ENCODE measurements at regions not wholly inside any gene's neighbourhood (a gene's known extent, or its start where the extent isn't known, plus 50 kb on each side); places are given as distances from the start of the nearest gene placed in this dataset.

- Mint-ChIP-seq H3K9me3 (no peaks in the 10 kb centered on the region), H3K36me3 (no peaks in the 10 kb centered on the region), H3K27ac (no peak overlapping the region), H3K4me3 (no peak overlapping the region), H3K4me1 (no peaks in the 10 kb centered on the region), H3K27me3 (no peaks in the 10 kb centered on the region)
- no peak for DNase-seq
- CTCF ChIA-PET: no interaction called here
Observed at GRCh38 chr2:175398848-175399247, 217.3 kb upstream of the ATP5MC3 start.

- no peaks in the 10 kb centered on the region for H3K36me3 Mint-ChIP-seq
- CTCF ChIA-PET: no interaction called here
- peaks cover 3% of the 10 kb centered on the region for H3K27me3 Mint-ChIP-seq
Observed at GRCh38 chr2:175396696-175397095, 215.2 kb upstream of the ATP5MC3 start.

GRCh38 chr2:175393851-175394250 lies 212.3 kb upstream of the ATP5MC3 start:
- no peak overlapping the region for H3K4me3 Mint-ChIP-seq
- no peaks in the 10 kb centered on the region for H3K9me3 Mint-ChIP-seq
- H3K36me3 Mint-ChIP-seq: no peaks in the 10 kb centered on the region
- no peaks in the 10 kb centered on the region for H3K4me1 Mint-ChIP-seq
- H3K27ac Mint-ChIP-seq: no peak overlapping the region
- H3K27me3 Mint-ChIP-seq: peaks cover 3% of the 10 kb centered on the region
- CTCF ChIA-PET: no interaction called here
- DNase-seq: no peak

More at GRCh38 chr2:175396696-175397095, 215.2 kb upstream of the ATP5MC3 start:
- no peak overlapping the region for H3K27ac Mint-ChIP-seq
- no peak overlapping the region for H3K4me3 Mint-ChIP-seq
- no peak for DNase-seq
- H3K9me3 Mint-ChIP-seq: no peaks in the 10 kb centered on the region
- H3K4me1 Mint-ChIP-seq: no peaks in the 10 kb centered on the region

- no peak for DNase-seq
- H3K9me3 Mint-ChIP-seq: peaks cover 25% of the 10 kb centered on the region
- CTCF ChIA-PET: no interaction called here
- no peak overlapping the region for H3K4me3 Mint-ChIP-seq
- H3K36me3 Mint-ChIP-seq: no peaks in the 10 kb centered on the region
- no peaks in the 10 kb centered on the region for H3K4me1 Mint-ChIP-seq
- no peaks in the 10 kb centered on the region for H3K27me3 Mint-ChIP-seq
- H3K27ac Mint-ChIP-seq: no peak overlapping the region
Observed at GRCh38 chr2:175383286-175383685, 201.8 kb upstream of the ATP5MC3 start.

- Mint-ChIP-seq H3K27me3 (peaks cover 13% of the 10 kb centered on the region), H3K4me3 (no peak overlapping the region), H3K9me3 (no peaks in the 10 kb centered on the region), H3K36me3 (no peaks in the 10 kb centered on the region), H3K4me1 (no peaks in the 10 kb centered on the region), H3K27ac (no peak overlapping the region)
- CTCF ChIA-PET: no interaction called here
- no peak for DNase-seq
Observed at GRCh38 chr2:175373729-175374128, 192.2 kb upstream of the ATP5MC3 start.

- no peaks in the 10 kb centered on the region for H3K9me3 Mint-ChIP-seq
- CTCF ChIA-PET: interaction anchor here (2.0 kb wide), 1 partner anchor 724 kb away, joined by 5 read pairs; no protein-coding TSS in a partner anchor
- H3K36me3 Mint-ChIP-seq: no peaks in the 10 kb centered on the region
- H3K27me3 Mint-ChIP-seq: peaks cover 13% of the 10 kb centered on the region
- DNase-seq: no peak
- no peak overlapping the region for H3K27ac Mint-ChIP-seq
- H3K4me1 Mint-ChIP-seq: no peaks in the 10 kb centered on the region
- H3K4me3 Mint-ChIP-seq: no peak overlapping the region
Observed at GRCh38 chr2:175372704-175373701, 191.5 kb upstream of the ATP5MC3 start.

GRCh38 chr2:175371378-175371777 lies 189.9 kb upstream of the ATP5MC3 start:
- Mint-ChIP-seq H3K4me3 (no peak overlapping the region), H3K9me3 (no peaks in the 10 kb centered on the region), H3K27ac (no peak overlapping the region), H3K4me1 (no peaks in the 10 kb centered on the region), H3K36me3 (no peaks in the 10 kb centered on the region), H3K27me3 (peaks cover 10% of the 10 kb centered on the region)
- DNase-seq: no peak
- CTCF ChIA-PET: interaction anchor here (1.1 to 2.0 kb wide), 2 partner anchors 717 to 726 kb away, joined by 5 read pairs; no protein-coding TSS in a partner anchor

- no peak overlapping the region for H3K4me3 Mint-ChIP-seq
- no peaks in the 10 kb centered on the region for H3K36me3 Mint-ChIP-seq
- no peak overlapping the region for H3K27ac Mint-ChIP-seq
- CTCF ChIA-PET: interaction anchor here (1.1 to 1.5 kb wide), 2 partner anchors 731 to 760 kb away, joined by 3 to 5 read pairs; no protein-coding TSS in a partner anchor
- H3K9me3 Mint-ChIP-seq: no peaks in the 10 kb centered on the region
- H3K4me1 Mint-ChIP-seq: no peaks in the 10 kb centered on the region
- peaks cover 13% of the 10 kb centered on the region for H3K27me3 Mint-ChIP-seq
- DNase-seq: peak; percentile 35
Observed at GRCh38 chr2:175366815-175367214, 185.3 kb upstream of the ATP5MC3 start.

- CTCF ChIA-PET: interaction anchor here (1.0 kb wide), 1 partner anchor 332 kb away, joined by 3 read pairs; no protein-coding TSS in a partner anchor
- DNase-seq: no peak
- Mint-ChIP-seq H3K27me3 (peaks cover 8% of the 10 kb centered on the region), H3K36me3 (no peaks in the 10 kb centered on the region), H3K9me3 (no peaks in the 10 kb centered on the region), H3K4me3 (no peak overlapping the region), H3K27ac (no peak overlapping the region), H3K4me1 (no peaks in the 10 kb centered on the region)
Observed at GRCh38 chr2:175363699-175364098, 182.2 kb upstream of the ATP5MC3 start.

GRCh38 chr2:175362331-175362730 lies 180.8 kb upstream of the ATP5MC3 start:
- CTCF ChIA-PET: no interaction called here
- Mint-ChIP-seq H3K36me3 (no peaks in the 10 kb centered on the region), H3K4me3 (no peak overlapping the region), H3K9me3 (no peaks in the 10 kb centered on the region), H3K4me1 (no peaks in the 10 kb centered on the region), H3K27ac (no peak overlapping the region), H3K27me3 (peaks cover 8% of the 10 kb centered on the region)
- no peak for DNase-seq

GRCh38 chr2:175359710-175360109 lies 178.2 kb upstream of the ATP5MC3 start:
- CTCF ChIA-PET: no interaction called here
- no peaks in the 10 kb centered on the region for H3K9me3 Mint-ChIP-seq

GRCh38 chr2:175356901-175357300 lies 175.4 kb upstream of the ATP5MC3 start:
- CTCF ChIA-PET: no interaction called here
- no peak overlapping the region for H3K27ac Mint-ChIP-seq
- peaks cover 8% of the 10 kb centered on the region for H3K27me3 Mint-ChIP-seq
- H3K4me1 Mint-ChIP-seq: no peaks in the 10 kb centered on the region
- H3K36me3 Mint-ChIP-seq: no peaks in the 10 kb centered on the region
- DNase-seq: no peak
- H3K9me3 Mint-ChIP-seq: no peaks in the 10 kb centered on the region
- H3K4me3 Mint-ChIP-seq: no peak overlapping the region

More at GRCh38 chr2:175359710-175360109, 178.2 kb upstream of the ATP5MC3 start:
- DNase-seq: no peak
- H3K4me1 Mint-ChIP-seq: no peaks in the 10 kb centered on the region
- no peak overlapping the region for H3K4me3 Mint-ChIP-seq
- no peaks in the 10 kb centered on the region for H3K36me3 Mint-ChIP-seq
- no peaks in the 10 kb centered on the region for H3K27me3 Mint-ChIP-seq
- H3K27ac Mint-ChIP-seq: no peak overlapping the region

- no peak for DNase-seq
- CTCF ChIA-PET: no interaction called here
- H3K4me1 Mint-ChIP-seq: no peaks in the 10 kb centered on the region
Observed at GRCh38 chr2:175355246-175355645, 173.7 kb upstream of the ATP5MC3 start.

GRCh38 chr2:175353275-175353674 lies 171.8 kb upstream of the ATP5MC3 start:
- no peak for DNase-seq
- Mint-ChIP-seq H3K4me1 (no peaks in the 10 kb centered on the region), H3K9me3 (no peaks in the 10 kb centered on the region), H3K4me3 (no peak overlapping the region), H3K27me3 (peaks cover 13% of the 10 kb centered on the region), H3K27ac (no peak overlapping the region), H3K36me3 (no peaks in the 10 kb centered on the region)
- CTCF ChIA-PET: no interaction called here

More at GRCh38 chr2:175355246-175355645, 173.7 kb upstream of the ATP5MC3 start:
- no peaks in the 10 kb centered on the region for H3K36me3 Mint-ChIP-seq
- no peak overlapping the region for H3K27ac Mint-ChIP-seq
- peaks cover 13% of the 10 kb centered on the region for H3K27me3 Mint-ChIP-seq
- H3K4me3 Mint-ChIP-seq: no peak overlapping the region
- H3K9me3 Mint-ChIP-seq: no peaks in the 10 kb centered on the region

- H3K36me3 Mint-ChIP-seq: no peaks in the 10 kb centered on the region
- H3K4me1 Mint-ChIP-seq: no peaks in the 10 kb centered on the region
- no peak for DNase-seq
- H3K9me3 Mint-ChIP-seq: no peaks in the 10 kb centered on the region
- peaks cover 13% of the 10 kb centered on the region for H3K27me3 Mint-ChIP-seq
- CTCF ChIA-PET: no interaction called here
- H3K27ac Mint-ChIP-seq: no peak overlapping the region
- H3K4me3 Mint-ChIP-seq: no peak overlapping the region
Observed at GRCh38 chr2:175351512-175351911, 170.0 kb upstream of the ATP5MC3 start.

Data from activated naive CD4-positive, alpha-beta T cell treated with anti-CD3 and anti-CD28 coated beads, Interleukin-2, amount 10 ng/mL, durations not matched to agents 7 days and 5 days (primary cell).